ENCODE measurements at regions not wholly inside any gene's neighbourhood (a gene's known extent, or its start where the extent isn't known, plus 50 kb on each side); places are given as distances from the start of the nearest gene placed in this dataset.

- TF ChIP-seq CTCF (IDR thresholded peaks at IDR 0.05; ENCODE audit: extremely low read depth in 1 of 2, insufficient read depth in 1 of 2, low read depth in 1 of 2, low read length in 2 of 2) (no peak), EZH2 (IDR thresholded peaks at IDR 0.05; ENCODE audit: borderline replicate concordance, low read depth, low read length, severe bottlenecking) (no peak), POLR2AphosphoS5 (IDR thresholded peaks at IDR 0.05; ENCODE audit: insufficient read depth, low read depth, low read length) (no peak), POLR2A (IDR thresholded peaks at IDR 0.05; ENCODE audit: low read depth, low read length) (no peak), JUN (IDR thresholded peaks at IDR 0.05; ENCODE audit: borderline replicate concordance, insufficient read depth, insufficient read length, low read depth) (no peak), MAX (IDR thresholded peaks at IDR 0.05; ENCODE audit: insufficient read depth, insufficient read length) (no peak), FOS (IDR thresholded peaks at IDR 0.05; ENCODE audit: borderline replicate concordance, insufficient read depth, low read length) (no peak)
Measured at GRCh38 chr9:13587571-13587970, 308.1 kb upstream of the MPDZ start.

All from endothelial cell of umbilical vein (primary cell).